A549 (cell line): ENCODE measurements at regions not wholly inside any gene's neighbourhood (a gene's known extent, or its start where the extent isn't known, plus 50 kb on each side); places are given as distances from the start of the nearest gene placed in this dataset.

Experiments used
- ATAC-seq, 2 experiments: fragments of 200-7000 bp in 1 of 2; fragments of >200 bp in 1 of 2; cut with Nextera tagmentation in 1 of 2; cut with Tn5 transposase in 1 of 2; 3 replicates each; pipeline versions ENCODE4 v1.8.0 to v1.9.1; 2018 to 2020; ENCODE audit warnings: mild to moderate bottlenecking in 1 of 2, moderate library complexity in 1 of 2
- CTCF ChIA-PET: fragments of 300-600 bp; sonication (Branson Sonifier 250); formaldehyde crosslinking; extraction: SDS; loops from one replicate; lab custom pipeline; 2021; ENCODE audit warnings: antibody characterized with exemption, inconsistent platforms; lab: Yijun Ruan, JAX
- POLR2A ChIA-PET: fragments of 350-600 bp; formaldehyde crosslinking; extraction: SDS; loops from one replicate; lab custom pipeline; 2021; ENCODE audit warnings: antibody characterized with exemption, inconsistent platforms; lab: Yijun Ruan, JAX
- DNase-seq, 2 experiments: peaks; one replicate each; pipeline versions ENCODE4 v3.0.0 to v3.0.0-alpha.2; 2011 to 2016; ENCODE audit warnings: low read depth in 1 of 2, low spot score in 1 of 2
- FAIRE-seq: peaks from 2 replicates; lab custom pipeline; 2011; peaks lifted over from hg19 to GRCh38; lab: Jason Lieb, UNC
- H3K27ac ChIP-seq, 2 experiments: fragments of >200 bp; sonication (Bioruptor Twin); formaldehyde crosslinking; 3 replicates each; pipeline ENCODE4 v1.5.1; 2016 to 2017
- H3K4me1 ChIP-seq: fragments of >200 bp; sonication (Bioruptor Twin); formaldehyde crosslinking; 3 replicates; pipeline ENCODE4 v1.6.1; 2016
- H3K4me2 ChIP-seq: fragments of >200 bp; sonication (Bioruptor Twin); formaldehyde crosslinking; 3 replicates; pipeline ENCODE4 v1.6.1; 2016
- H3K4me3 ChIP-seq: fragments of >200 bp; sonication (Bioruptor Twin); formaldehyde crosslinking; 3 replicates; pipeline ENCODE4 v1.5.1; 2016
- H3K9me3 ChIP-seq: fragments of >200 bp; sonication (Bioruptor Twin); formaldehyde crosslinking; 3 replicates; pipeline ENCODE4 v1.6.1; 2016
- BHLHE40 ChIP-seq: IDR thresholded peaks from 2 replicates; pipeline ENCODE4 v1.6.1; 2012; ENCODE audit warnings: low read depth, low read length, inconsistent platforms
- CEBPB ChIP-seq, 2 experiments: fragments of >200 bp in 1 of 2; sonication (Bioruptor Twin) in 1 of 2; formaldehyde crosslinking in 1 of 2; IDR thresholded peaks; 2 replicates each; pipeline ENCODE4 v1.6.1; 2012 to 2016
- CHD4 ChIP-seq: fragments of 200-600 bp; sonication (generic); IDR thresholded peaks from 2 replicates; pipeline ENCODE4 v1.6.1; 2016; ENCODE audit warnings: antibody characterized with exemption, mild to moderate bottlenecking, borderline replicate concordance
- EHF ChIP-seq: fragments of 250-450 bp; sonication (Bioruptor Pico); IDR thresholded peaks from 2 replicates; pipeline ENCODE4 v1.5.0; 2020; ENCODE audit warnings: mild to moderate bottlenecking
- ESRRA ChIP-seq: fragments of 150-350 bp; IDR thresholded peaks from 2 replicates; pipeline ENCODE4 v1.6.1; 2014; ENCODE audit warnings: mild to moderate bottlenecking, low read length, borderline replicate concordance
- FOXS1 ChIP-seq: fragments of 250-450 bp; sonication (Bioruptor Pico); IDR thresholded peaks from 2 replicates; pipeline ENCODE4 v1.5.0; 2020; ENCODE audit warnings: mild to moderate bottlenecking, moderate library complexity
- GATA3 ChIP-seq: IDR thresholded peaks from 2 replicates; pipeline ENCODE4 v1.6.1; 2012; ENCODE audit warnings: borderline replicate concordance
- HEYL ChIP-seq: fragments of 250-450 bp; sonication (Bioruptor Pico); IDR thresholded peaks from 2 replicates; pipeline ENCODE4 v1.8.0; 2021; ENCODE audit warnings: mild to moderate bottlenecking, moderate library complexity
- JUN ChIP-seq, 2 experiments: fragments of >200 bp; sonication (Bioruptor Twin); formaldehyde crosslinking; IDR thresholded peaks; 2 replicates in 1 of 2; 3 replicates in 1 of 2; pipeline ENCODE4 v1.6.1; 2016 to 2017
- KDM5A ChIP-seq: fragments of 200-600 bp; sonication (generic); IDR thresholded peaks from 2 replicates; pipeline ENCODE4 v1.6.1; 2016; ENCODE audit warnings: antibody characterized with exemption, mild to moderate bottlenecking
- NFE2L2 ChIP-seq: fragments of 150-350 bp; conservative IDR thresholded peaks from 2 replicates; pipeline ENCODE4 v1.6.1; 2014; ENCODE audit warnings: low read length
- NR3C1 ChIP-seq: fragments of >200 bp; sonication (Bioruptor Twin); formaldehyde crosslinking; IDR thresholded peaks from 3 replicates; pipeline ENCODE4 v1.6.1; 2017
- POLR2A ChIP-seq: IDR thresholded peaks from 2 replicates; pipeline ENCODE4 v1.6.1; 2012; ENCODE audit warnings: mild to moderate bottlenecking, low read length
- POLR2AphosphoS2 ChIP-seq: conservative IDR thresholded peaks from 2 replicates; pipeline ENCODE4 v1.6.1; 2012; ENCODE audit warnings: low read length, improper control_type of control experiment, inconsistent platforms
- RFX5 ChIP-seq: fragments of 450-650 bp; IDR thresholded peaks from 2 replicates; pipeline ENCODE4 v1.7.1; 2014; ENCODE audit warnings: antibody characterized with exemption, mild to moderate bottlenecking, moderate library complexity
- RNF2 ChIP-seq: fragments of 200-600 bp; sonication (generic); IDR thresholded peaks from 2 replicates; pipeline ENCODE4 v1.6.1; 2016; ENCODE audit warnings: low read depth, mild to moderate bottlenecking, antibody characterized with exemption, moderate library complexity, borderline replicate concordance
- SREBF2 ChIP-seq: fragments of 450-650 bp; IDR thresholded peaks from 2 replicates; pipeline ENCODE4 v1.6.1; 2014; ENCODE audit warnings: mild to moderate bottlenecking, moderate library complexity
- ZC3H11A ChIP-seq: fragments of 450-650 bp; IDR thresholded peaks from 2 replicates; pipeline ENCODE4 v1.6.1; 2014; ENCODE audit warnings: antibody characterized with exemption, mild to moderate bottlenecking
- ZFP36 ChIP-seq: fragments of 450-650 bp; IDR thresholded peaks from 2 replicates; pipeline ENCODE4 v1.6.1; 2014; ENCODE audit warnings: borderline replicate concordance; ENCODE audit not compliant: partially characterized antibody
- WGBS: methylation state at CpG from one replicate; pipeline ENCODE4 v1.1.6; 2017; ENCODE audit errors: missing lambda C conversion rate; 5-methylcytosine and 5-hydroxymethylcytosine counted together
- TF ChIP-seq, protein P1 (sequence below): fragments of 250-450 bp; sonication (Bioruptor Pico); IDR thresholded peaks from 2 replicates; pipeline ENCODE4 v1.5.0; 2021; ENCODE audit warnings: mild to moderate bottlenecking, moderate library complexity, borderline replicate concordance
- TF ChIP-seq, protein P2 (sequence below): fragments of >200 bp; sonication (Bioruptor Twin); formaldehyde crosslinking; IDR thresholded peaks from 3 replicates; pipeline ENCODE4 v1.6.1; 2016

DNA sequence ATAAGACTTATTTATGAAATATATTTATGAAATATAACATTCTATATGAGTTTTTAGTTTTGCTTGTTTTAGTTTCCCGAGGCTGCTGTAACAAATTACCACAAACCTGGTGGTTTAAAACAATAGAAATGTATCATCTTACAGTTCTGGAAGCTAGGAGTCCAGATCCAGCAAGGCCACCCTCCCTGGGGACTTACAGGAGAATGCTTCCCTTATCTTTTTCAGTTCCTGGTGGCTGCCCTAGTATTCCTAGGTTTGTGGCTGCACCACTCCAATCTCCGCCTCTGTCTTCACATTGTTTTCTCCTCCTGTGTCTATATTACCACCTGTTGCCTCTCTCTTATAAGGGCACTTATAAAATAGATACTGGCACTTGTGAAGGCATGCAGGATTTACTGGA, 877.8 kb downstream of the TUSC7 start:
- no peak for DNase-seq

DNA sequence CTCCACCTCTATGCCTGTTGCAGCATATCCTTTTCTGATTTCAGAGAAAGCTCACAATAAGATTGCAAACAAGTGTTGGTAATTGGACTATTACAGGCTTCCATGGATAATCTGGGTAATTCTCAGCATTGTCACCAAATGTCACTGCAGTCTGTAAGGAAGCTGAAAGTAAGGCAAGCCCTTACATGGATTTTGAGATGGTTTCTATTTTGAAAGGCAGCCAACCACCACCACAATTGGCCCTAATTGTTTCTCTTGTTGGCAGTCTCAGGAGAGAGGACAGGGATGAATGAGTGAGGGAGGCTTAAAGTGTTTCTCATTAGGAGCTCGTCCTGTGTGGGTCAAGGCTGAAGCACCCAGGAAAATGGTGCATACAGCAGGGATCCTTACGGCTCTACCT, 879.9 kb downstream of the TUSC7 start:
- no peak overlapping the region for H3K4me2 ChIP-seq
- no peak for TF ChIP-seq CEBPB (IDR thresholded peaks at IDR 0.05)
- no peak for TF ChIP-seq KDM5A
- no peak for TF ChIP-seq POLR2A
- TF ChIP-seq, protein P1, sequence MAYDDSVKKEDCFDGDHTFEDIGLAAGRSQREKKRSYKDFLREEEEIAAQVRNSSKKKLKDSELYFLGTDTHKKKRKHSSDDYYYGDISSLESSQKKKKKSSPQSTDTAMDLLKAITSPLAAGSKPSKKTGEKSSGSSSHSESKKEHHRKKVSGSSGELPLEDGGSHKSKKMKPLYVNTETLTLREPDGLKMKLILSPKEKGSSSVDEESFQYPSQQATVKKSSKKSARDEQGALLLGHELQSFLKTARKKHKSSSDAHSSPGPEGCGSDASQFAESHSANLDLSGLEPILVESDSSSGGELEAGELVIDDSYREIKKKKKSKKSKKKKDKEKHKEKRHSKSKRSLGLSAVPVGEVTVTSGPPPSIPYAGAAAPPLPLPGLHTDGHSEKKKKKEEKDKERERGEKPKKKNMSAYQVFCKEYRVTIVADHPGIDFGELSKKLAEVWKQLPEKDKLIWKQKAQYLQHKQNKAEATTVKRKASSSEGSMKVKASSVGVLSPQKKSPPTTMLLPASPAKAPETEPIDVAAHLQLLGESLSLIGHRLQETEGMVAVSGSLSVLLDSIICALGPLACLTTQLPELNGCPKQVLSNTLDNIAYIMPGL (CRISPR knock-in tag): no peak
- no peak for TF ChIP-seq ZC3H11A
- TF ChIP-seq HEYL (CRISPR knock-in tag): no peak
- TF ChIP-seq POLR2AphosphoS2: no peak
- TF ChIP-seq NFE2L2: no peak
- no peak for TF ChIP-seq JUN (IDR thresholded peaks at IDR 0.05)
- TF ChIP-seq, all 56 proteins: peak for 0
- Histone ChIP-seq H3K4me3 (no peak overlapping the region), H3K27ac (no peak overlapping the region), H3K9me3 (no peaks in the 10 kb centered on the region), H3K4me1 (no peaks in the 10 kb centered on the region)
- ATAC-seq (no peak), DNase-seq (no peak), FAIRE-seq (no peak)
- POLR2A ChIA-PET: no interaction called here
- 51% methylated on average over 2 of the region's 2 CpGs for whole genome bisulfite sequencing
- CTCF ChIA-PET: no interaction called here

More for the DNA sequence above, 877.8 kb downstream of the TUSC7 start:
- no peak overlapping the region for H3K4me3 ChIP-seq
- TF ChIP-seq, protein P2, sequence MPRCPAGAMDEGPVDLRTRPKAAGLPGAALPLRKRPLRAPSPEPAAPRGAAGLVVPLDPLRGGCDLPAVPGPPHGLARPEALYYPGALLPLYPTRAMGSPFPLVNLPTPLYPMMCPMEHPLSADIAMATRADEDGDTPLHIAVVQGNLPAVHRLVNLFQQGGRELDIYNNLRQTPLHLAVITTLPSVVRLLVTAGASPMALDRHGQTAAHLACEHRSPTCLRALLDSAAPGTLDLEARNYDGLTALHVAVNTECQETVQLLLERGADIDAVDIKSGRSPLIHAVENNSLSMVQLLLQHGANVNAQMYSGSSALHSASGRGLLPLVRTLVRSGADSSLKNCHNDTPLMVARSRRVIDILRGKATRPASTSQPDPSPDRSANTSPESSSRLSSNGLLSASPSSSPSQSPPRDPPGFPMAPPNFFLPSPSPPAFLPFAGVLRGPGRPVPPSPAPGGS: no peak
- TF ChIP-seq EHF (no peak), RNF2 (no peak), SREBF2 (no peak), FOXS1 (CRISPR knock-in tag) (no peak), HEYL (CRISPR knock-in tag) (no peak), ESRRA (no peak)
- 62% methylated on average over 2 of the region's 2 CpGs for WGBS
- no peaks in the 10 kb centered on the region for H3K9me3 ChIP-seq
- FAIRE-seq (no peak), ATAC-seq (no peak)
- no peak overlapping the region for H3K27ac ChIP-seq
- H3K4me2 ChIP-seq: no peak overlapping the region
- ChIA-PET POLR2A (no interaction called here), CTCF (no interaction called here)
- H3K4me1 ChIP-seq: no peaks in the 10 kb centered on the region

DNA sequence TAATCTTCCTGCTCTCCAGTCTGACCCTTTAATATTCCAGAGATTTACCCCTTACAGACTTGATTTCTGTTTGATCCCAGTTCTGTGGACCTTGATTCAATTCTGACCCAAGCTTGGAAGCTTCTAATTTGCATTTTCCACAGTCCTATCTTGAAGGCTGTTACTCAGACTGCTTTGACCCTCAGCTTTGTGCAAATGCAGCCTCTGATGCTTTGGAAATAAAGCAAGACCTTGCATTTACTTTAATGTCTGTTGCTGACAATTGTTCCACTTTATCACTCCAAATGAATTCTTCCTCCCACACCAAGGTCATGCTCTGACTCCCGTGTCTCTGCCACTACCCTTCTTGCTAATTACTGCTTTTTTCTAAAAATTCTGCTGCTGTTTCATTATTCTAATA, 886.0 kb downstream of the TUSC7 start:
- ChIA-PET CTCF (interaction anchor here (1.1 kb wide), 1 partner anchor 11 kb away, joined by 3 read pairs; no protein-coding TSS in a partner anchor), POLR2A (no interaction called here)
- 47% methylated on average over 1 of the region's 1 CpG for WGBS

DNA sequence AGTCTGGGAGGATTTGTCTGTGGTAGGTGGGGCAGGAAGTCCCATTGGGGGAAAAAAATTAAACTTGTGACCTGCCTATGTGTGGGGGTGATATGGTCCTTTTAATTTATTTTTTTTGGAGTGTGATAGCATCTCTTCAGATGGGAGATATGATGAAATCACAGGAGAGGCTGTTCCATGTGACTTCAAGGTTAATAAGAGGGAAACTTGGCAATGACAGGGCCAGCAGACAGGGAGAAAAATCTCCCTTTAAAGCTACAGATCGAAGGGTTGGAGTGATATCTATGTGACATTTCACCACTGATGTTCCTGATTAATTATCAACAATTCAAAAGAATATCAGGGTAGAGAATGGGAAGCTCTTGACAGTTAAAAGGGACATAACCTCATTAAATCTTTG, 886.9 kb downstream of the TUSC7 start:
- H3K4me3 ChIP-seq: no peak overlapping the region
- ATAC-seq: no peak
- no peak for FAIRE-seq
- TF ChIP-seq FOXS1 (CRISPR knock-in tag) (no peak), NR3C1 (no peak), POLR2A (no peak), CHD4 (no peak), ZFP36 (no peak), RFX5 (no peak), GATA3 (no peak)
- TF ChIP-seq, all 56 proteins: peak for 0
- WGBS: 41% methylated on average over 1 of the region's 1 CpG
- POLR2A ChIA-PET: no interaction called here
- Histone ChIP-seq H3K4me2 (no peak overlapping the region), H3K27ac (no peak overlapping the region), H3K4me1 (no peaks in the 10 kb centered on the region), H3K9me3 (no peaks in the 10 kb centered on the region)
- CTCF ChIA-PET: interaction anchor here (1.1 kb wide), 1 partner anchor 11 kb away, joined by 3 read pairs; no protein-coding TSS in a partner anchor
- DNase-seq: no peak

More for the DNA sequence above, 886.0 kb downstream of the TUSC7 start:
- FAIRE-seq (no peak), DNase-seq (no peak), ATAC-seq (no peak)
- TF ChIP-seq BHLHE40: no peak
- Histone ChIP-seq H3K27ac (no peak overlapping the region), H3K4me3 (no peak overlapping the region), H3K4me2 (no peak overlapping the region), H3K4me1 (no peaks in the 10 kb centered on the region), H3K9me3 (no peaks in the 10 kb centered on the region)
